Astrocyte (in vitro differentiated cells and primary cell): ENCODE measurements at regions not wholly inside any gene's neighbourhood (a gene's known extent, or its start where the extent isn't known, plus 50 kb on each side); places are given as distances from the start of the nearest gene placed in this dataset.

Source experiments
- DNase-seq: peaks from one replicate; pipeline ENCODE4 v3.0.0-alpha.2; 2010; ENCODE audit warnings: low read depth
- FAIRE-seq: peaks from 2 replicates; lab custom pipeline; 2011; peaks lifted over from hg19 to GRCh38; lab: Jason Lieb, UNC
- H2AFZ ChIP-seq: 2 replicates; pipeline ENCODE4 v1.6.0; 2012; ENCODE audit warnings: low read depth, low read length, inconsistent platforms
- H3K27ac ChIP-seq: 2 replicates; pipeline ENCODE4 v1.5.1; 2011; ENCODE audit warnings: low read depth, low read length, inconsistent platforms
- H3K27me3 ChIP-seq: 2 replicates; pipeline ENCODE4 v1.6.0; 2011; ENCODE audit warnings: low read length, inconsistent platforms; ENCODE audit not compliant: insufficient read depth
- H3K36me3 ChIP-seq: 2 replicates; pipeline ENCODE4 v1.5.1; 2011; ENCODE audit warnings: low read length, inconsistent platforms; ENCODE audit not compliant: insufficient read depth
- H3K4me1 ChIP-seq: 2 replicates; pipeline ENCODE4 v1.5.1; 2011; ENCODE audit warnings: low read length, inconsistent platforms; ENCODE audit not compliant: insufficient read depth
- H3K4me2 ChIP-seq: 2 replicates; pipeline ENCODE4 v1.6.0; 2012; ENCODE audit warnings: low read length, inconsistent platforms
- H3K4me3 ChIP-seq: 2 replicates; pipeline ENCODE4 v1.5.1; 2011; ENCODE audit warnings: low read depth, mild to moderate bottlenecking, low read length, inconsistent platforms; ENCODE audit not compliant: insufficient read depth
- H3K79me2 ChIP-seq: 2 replicates; pipeline ENCODE4 v1.6.0; 2012; ENCODE audit warnings: mild to moderate bottlenecking, low read length, inconsistent platforms; ENCODE audit not compliant: insufficient read depth
- H3K9ac ChIP-seq: 2 replicates; pipeline ENCODE4 v1.6.0; 2012; ENCODE audit warnings: mild to moderate bottlenecking, low read length, inconsistent platforms
- H3K9me3 ChIP-seq: 2 replicates; pipeline ENCODE4 v1.5.1; 2012; ENCODE audit warnings: low read depth, mild to moderate bottlenecking, low read length, inconsistent platforms; ENCODE audit not compliant: insufficient read depth
- H4K20me1 ChIP-seq: 2 replicates; pipeline ENCODE4 v1.6.0; 2012; ENCODE audit warnings: low read length, inconsistent platforms; ENCODE audit not compliant: insufficient read depth
- H3K27ac Mint-ChIP-seq: one replicate; pipeline ENCODE4 v1.8.0; 2021; ENCODE audit warnings: mild to moderate bottlenecking, mixed read lengths; ENCODE audit not compliant: unreplicated experiment
- H3K27me3 Mint-ChIP-seq: one replicate; pipeline ENCODE4 v1.8.0; 2021; ENCODE audit warnings: low read depth, mixed read lengths; ENCODE audit not compliant: unreplicated experiment
- H3K36me3 Mint-ChIP-seq: one replicate; pipeline ENCODE4 v1.8.0; 2021; ENCODE audit warnings: low read depth, mixed read lengths; ENCODE audit not compliant: unreplicated experiment
- H3K4me1 Mint-ChIP-seq: one replicate; pipeline ENCODE4 v1.8.0; 2021; ENCODE audit warnings: low read depth, mixed read lengths; ENCODE audit not compliant: unreplicated experiment
- H3K4me3 Mint-ChIP-seq: one replicate; pipeline ENCODE4 v1.8.0; 2021; ENCODE audit warnings: mild to moderate bottlenecking, moderate library complexity, mixed read lengths; ENCODE audit not compliant: unreplicated experiment
- H3K9me3 Mint-ChIP-seq: one replicate; pipeline ENCODE4 v1.8.0; 2021; ENCODE audit warnings: mild to moderate bottlenecking, mixed read lengths; ENCODE audit not compliant: unreplicated experiment
- EZH2 ChIP-seq: IDR thresholded peaks from 2 replicates; pipeline ENCODE4 v1.6.1; 2012; ENCODE audit warnings: mild to moderate bottlenecking, low read length, inconsistent platforms; ENCODE audit not compliant: insufficient read depth
- TF ChIP-seq, protein P1 (sequence below): IDR thresholded peaks from 2 replicates; pipeline ENCODE4 v1.5.1; 2011; ENCODE audit warnings: low read depth, mild to moderate bottlenecking, inconsistent platforms, low read length, moderate library complexity; ENCODE audit not compliant: insufficient read depth

- Mint-ChIP-seq H3K27ac (no peak overlapping the region), H3K36me3 (no peaks in the 10 kb centered on the region), H3K4me1 (peaks cover 4% of the 10 kb centered on the region), H3K9me3 (no peaks in the 10 kb centered on the region), H3K27me3 (no peaks in the 10 kb centered on the region), H3K4me3 (no peak overlapping the region)
- Histone ChIP-seq H3K4me3 (no peak overlapping the region), H3K4me2 (no peak overlapping the region), H3K9me3 (no peaks in the 10 kb centered on the region), H3K27me3 (no peaks in the 10 kb centered on the region), H4K20me1 (no peaks in the 10 kb centered on the region), H2AFZ (no peak overlapping the region), H3K9ac (no peak overlapping the region), H3K79me2 (no peaks in the 10 kb centered on the region), H3K4me1 (no peaks in the 10 kb centered on the region), H3K27ac (no peak overlapping the region), H3K36me3 (no peaks in the 10 kb centered on the region)
- TF ChIP-seq EZH2 = no peak
- TF ChIP-seq, protein P1, sequence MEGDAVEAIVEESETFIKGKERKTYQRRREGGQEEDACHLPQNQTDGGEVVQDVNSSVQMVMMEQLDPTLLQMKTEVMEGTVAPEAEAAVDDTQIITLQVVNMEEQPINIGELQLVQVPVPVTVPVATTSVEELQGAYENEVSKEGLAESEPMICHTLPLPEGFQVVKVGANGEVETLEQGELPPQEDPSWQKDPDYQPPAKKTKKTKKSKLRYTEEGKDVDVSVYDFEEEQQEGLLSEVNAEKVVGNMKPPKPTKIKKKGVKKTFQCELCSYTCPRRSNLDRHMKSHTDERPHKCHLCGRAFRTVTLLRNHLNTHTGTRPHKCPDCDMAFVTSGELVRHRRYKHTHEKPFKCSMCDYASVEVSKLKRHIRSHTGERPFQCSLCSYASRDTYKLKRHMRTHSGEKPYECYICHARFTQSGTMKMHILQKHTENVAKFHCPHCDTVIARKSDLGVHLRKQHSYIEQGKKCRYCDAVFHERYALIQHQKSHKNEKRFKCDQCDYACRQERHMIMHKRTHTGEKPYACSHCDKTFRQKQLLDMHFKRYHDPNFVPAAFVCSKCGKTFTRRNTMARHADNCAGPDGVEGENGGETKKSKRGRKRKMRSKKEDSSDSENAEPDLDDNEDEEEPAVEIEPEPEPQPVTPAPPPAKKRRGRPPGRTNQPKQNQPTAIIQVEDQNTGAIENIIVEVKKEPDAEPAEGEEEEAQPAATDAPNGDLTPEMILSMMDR = no peak
- DNase-seq (no peak), FAIRE-seq (no peak)
Measured at GRCh38 chr6:92559611-92560010, 859.7 kb downstream of the EPHA7 start.

GRCh38 chr6:92559003-92559402, 860.4 kb downstream of the EPHA7 start:
- Histone ChIP-seq H3K4me2 (no peak overlapping the region), H3K79me2 (no peaks in the 10 kb centered on the region), H3K4me3 (no peak overlapping the region), H4K20me1 (no peaks in the 10 kb centered on the region), H3K9ac (no peak overlapping the region), H3K27ac (no peak overlapping the region), H3K4me1 (no peaks in the 10 kb centered on the region), H3K27me3 (no peaks in the 10 kb centered on the region), H2AFZ (no peak overlapping the region), H3K9me3 (no peaks in the 10 kb centered on the region), H3K36me3 (no peaks in the 10 kb centered on the region)
- H3K27ac Mint-ChIP-seq = no peak overlapping the region
- no peak for DNase-seq
- no peak for TF ChIP-seq EZH2
- TF ChIP-seq, protein P1 = no peak
- FAIRE-seq = no peak
- no peaks in the 10 kb centered on the region for H3K36me3 Mint-ChIP-seq
- H3K27me3 Mint-ChIP-seq = no peaks in the 10 kb centered on the region
- no peaks in the 10 kb centered on the region for H3K9me3 Mint-ChIP-seq
- H3K4me1 Mint-ChIP-seq = peaks cover 4% of the 10 kb centered on the region
- no peak overlapping the region for H3K4me3 Mint-ChIP-seq

DNA sequence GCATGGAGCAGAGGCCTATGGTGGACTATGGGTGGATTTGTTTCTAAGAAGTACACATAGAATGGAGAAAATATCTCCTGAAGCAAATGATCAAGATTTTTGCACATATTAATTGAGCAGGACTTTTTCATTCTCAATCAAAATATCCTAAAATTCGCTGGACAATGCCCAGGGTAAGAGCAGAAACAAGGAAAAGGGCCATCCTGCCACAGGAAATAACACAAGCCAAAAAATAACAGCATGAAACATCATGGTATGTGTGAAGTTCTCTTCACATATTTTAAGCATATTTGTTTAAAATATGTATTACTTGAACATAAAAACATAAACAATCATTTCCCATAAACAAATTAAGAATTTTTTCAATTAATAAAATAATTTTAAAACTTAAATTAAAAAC, 868.9 kb downstream of the EPHA7 start:
- no peak overlapping the region for H3K4me3 Mint-ChIP-seq
- no peaks in the 10 kb centered on the region for H3K9me3 ChIP-seq

More for the DNA sequence above, 868.9 kb downstream of the EPHA7 start:
- no peak overlapping the region for H2AFZ ChIP-seq
- no peak overlapping the region for H3K4me3 ChIP-seq
- H3K4me1 ChIP-seq = no peaks in the 10 kb centered on the region
- Mint-ChIP-seq H3K4me1 (peaks cover 5% of the 10 kb centered on the region), H3K36me3 (no peaks in the 10 kb centered on the region), H3K9me3 (peaks cover 5% of the 10 kb centered on the region), H3K27me3 (no peaks in the 10 kb centered on the region), H3K27ac (no peak overlapping the region)
- H4K20me1 ChIP-seq = no peaks in the 10 kb centered on the region
- DNase-seq = no peak
- no peak for FAIRE-seq
- no peak overlapping the region for H3K27ac ChIP-seq
- no peaks in the 10 kb centered on the region for H3K79me2 ChIP-seq
- H3K27me3 ChIP-seq = no peaks in the 10 kb centered on the region
- H3K36me3 ChIP-seq = no peaks in the 10 kb centered on the region
- H3K4me2 ChIP-seq = no peak overlapping the region
- no peak overlapping the region for H3K9ac ChIP-seq
- TF ChIP-seq, protein P1 = no peak
- TF ChIP-seq EZH2 = no peak
